ENCODE measurements at regions not wholly inside any gene's neighbourhood (a gene's known extent, or its start where the extent isn't known, plus 50 kb on each side); places are given as distances from the start of the nearest gene placed in this dataset.

- no peak overlapping the region for H3K14ac ChIP-seq (replicated peaks; ENCODE audit: low read depth, low read length)
- H3K27ac ChIP-seq (ENCODE audit: insufficient read depth, low read length), result no peak overlapping the region
- H4K5ac ChIP-seq (ENCODE audit: low read depth, low read length), result no peak overlapping the region
- no peak overlapping the region for H2BK15ac ChIP-seq (ENCODE audit: low read depth, low read length)
- no peaks in the 10 kb centered on the region for H4K20me1 ChIP-seq (ENCODE audit: insufficient read depth, low read length)
- H3K9me1 ChIP-seq (ENCODE audit: insufficient read depth, low read length), result no peaks in the 10 kb centered on the region
- no peak overlapping the region for H3K4ac ChIP-seq (ENCODE audit: low read depth, low read length)
- no peak overlapping the region for H3K23ac ChIP-seq (ENCODE audit: low read depth, low read length)
- intact Hi-C loops (cut with micrococcal nuclease) (no loop called here), dilution Hi-C loops (cut with HindIII; ENCODE audit: low sequenced_read_pairs, unreplicated experiment) (no loop called here), in situ Hi-C loops (cut with MboI; ENCODE audit: low sequenced_read_pairs) (no loop called here)
- H4K8ac ChIP-seq (ENCODE audit: low read depth in 2 of 2, low read length in 2 of 2), result no peak overlapping the region
- H2BK120ac ChIP-seq (ENCODE audit: low read depth, low read length), result no peak overlapping the region
- CTCF ChIA-PET, result no interaction called here
- TF ChIP-seq MAFK (IDR thresholded peaks at IDR 0.05; ENCODE audit: low read depth, low read length) (no peak), BHLHE40 (IDR thresholded peaks at IDR 0.05; ENCODE audit: low read depth, low read length) (no peak), CHD1 (IDR thresholded peaks at IDR 0.05; ENCODE audit: low read depth, low read length) (no peak), FOS (IDR thresholded peaks at IDR 0.05; ENCODE audit: low read depth, low read length) (no peak), MAZ (IDR thresholded peaks at IDR 0.05; ENCODE audit: borderline replicate concordance, low read depth, low read length) (no peak), RFX5 (IDR thresholded peaks at IDR 0.05; ENCODE audit: low read depth, low read length) (no peak), SMC3 (IDR thresholded peaks at IDR 0.05; ENCODE audit: low read depth, low read length) (no peak), NFE2L2 (IDR thresholded peaks at IDR 0.05; ENCODE audit: low read depth, low read length) (no peak), RCOR1 (IDR thresholded peaks at IDR 0.05; ENCODE audit: insufficient replicate concordance, low read length) (no peak), POLR2A (IDR thresholded peaks at IDR 0.05; ENCODE audit: low read depth, low read length) (no peak), MXI1 (IDR thresholded peaks at IDR 0.05; ENCODE audit: borderline replicate concordance, low read depth, low read length) (no peak), CTCF (conservative IDR thresholded peaks at IDR 0.05; ENCODE audit: low read depth, low read length) (no peak), CEBPB (IDR thresholded peaks at IDR 0.05; ENCODE audit: low read depth, low read length) (no peak), RAD21 (IDR thresholded peaks at IDR 0.05; ENCODE audit: low read length) (no peak)
- TF ChIP-seq, protein P1, sequence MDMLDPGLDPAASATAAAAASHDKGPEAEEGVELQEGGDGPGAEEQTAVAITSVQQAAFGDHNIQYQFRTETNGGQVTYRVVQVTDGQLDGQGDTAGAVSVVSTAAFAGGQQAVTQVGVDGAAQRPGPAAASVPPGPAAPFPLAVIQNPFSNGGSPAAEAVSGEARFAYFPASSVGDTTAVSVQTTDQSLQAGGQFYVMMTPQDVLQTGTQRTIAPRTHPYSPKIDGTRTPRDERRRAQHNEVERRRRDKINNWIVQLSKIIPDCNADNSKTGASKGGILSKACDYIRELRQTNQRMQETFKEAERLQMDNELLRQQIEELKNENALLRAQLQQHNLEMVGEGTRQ (IDR thresholded peaks at IDR 0.05; ENCODE audit: low read depth, low read length), result no peak
- TF ChIP-seq, protein P2, sequence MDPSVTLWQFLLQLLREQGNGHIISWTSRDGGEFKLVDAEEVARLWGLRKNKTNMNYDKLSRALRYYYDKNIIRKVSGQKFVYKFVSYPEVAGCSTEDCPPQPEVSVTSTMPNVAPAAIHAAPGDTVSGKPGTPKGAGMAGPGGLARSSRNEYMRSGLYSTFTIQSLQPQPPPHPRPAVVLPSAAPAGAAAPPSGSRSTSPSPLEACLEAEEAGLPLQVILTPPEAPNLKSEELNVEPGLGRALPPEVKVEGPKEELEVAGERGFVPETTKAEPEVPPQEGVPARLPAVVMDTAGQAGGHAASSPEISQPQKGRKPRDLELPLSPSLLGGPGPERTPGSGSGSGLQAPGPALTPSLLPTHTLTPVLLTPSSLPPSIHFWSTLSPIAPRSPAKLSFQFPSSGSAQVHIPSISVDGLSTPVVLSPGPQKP (IDR thresholded peaks at IDR 0.05; ENCODE audit: borderline replicate concordance, low read depth, low read length), result no peak
- POLR2A ChIA-PET (ENCODE audit: unreplicated experiment), result no interaction called here
- no peak overlapping the region for H2BK5ac ChIP-seq (ENCODE audit: low read depth, low read length, poor library complexity, severe bottlenecking)
- H2AK5ac ChIP-seq (ENCODE audit: low read depth, low read length), result no peak overlapping the region
- no peak overlapping the region for H3K18ac ChIP-seq (ENCODE audit: low read depth, low read length)
- peaks cover 21% of the 10 kb centered on the region for H3K9me3 ChIP-seq (ENCODE audit: control insufficient read depth, insufficient read depth, low read length)
- no peak overlapping the region for H3K4me3 ChIP-seq (ENCODE audit: insufficient read depth, low read depth, low read length)
- no peaks in the 10 kb centered on the region for H3K36me3 ChIP-seq (ENCODE audit: control insufficient read depth, insufficient read depth, low read length)
- no CpG with 5 or more reads among the region's 5 CpGs for WGBS, 2 experiments (ENCODE audit: extremely low coverage in 2 of 2, insufficient read length in 1 of 2)
- no peak overlapping the region for H2AFZ ChIP-seq (replicated peaks; ENCODE audit: low read length, poor library complexity)
- no TSS peak for BruUV-seq (replicated peaks)
- no peak overlapping the region for H2AK9ac ChIP-seq (replicated peaks; ENCODE audit: low read depth, low read length, poor library complexity)
- H3K9ac ChIP-seq (ENCODE audit: low read depth, low read length), result no peak overlapping the region
- no peak for ATAC-seq (ENCODE audit: low read depth)
- no peak overlapping the region for H2BK20ac ChIP-seq (ENCODE audit: low read depth, low read length)
- no peaks in the 10 kb centered on the region for H3K27me3 ChIP-seq (ENCODE audit: control insufficient read depth, insufficient read depth, low read length)
- DNase-seq, result no peak
- no peak overlapping the region for H3K4me2 ChIP-seq (ENCODE audit: low read depth, low read length)
- H3K56ac ChIP-seq (ENCODE audit: extremely low read depth, insufficient read depth, low read length), result no peak overlapping the region
- no peaks in the 10 kb centered on the region for H3K4me1 ChIP-seq (ENCODE audit: control insufficient read depth, insufficient read depth, low read length)
- H3K79me1 ChIP-seq (ENCODE audit: low read depth in 1 of 2, low read length in 2 of 2), result no peaks in the 10 kb centered on the region
- H4K91ac ChIP-seq (ENCODE audit: insufficient read depth, low read depth, low read length), result no peak overlapping the region
Measured at GRCh38 chr10:130400890-130401289, 264.7 kb downstream of the GLRX3 start.
